Osteocyte (in vitro differentiated cells): ENCODE measurements at regions not wholly inside any gene's neighbourhood (a gene's known extent, or its start where the extent isn't known, plus 50 kb on each side); places are given as distances from the start of the nearest gene placed in this dataset.

Experiments used
- DNase-seq: peaks from one replicate; pipeline ENCODE4 v3.0.0; 2021; ENCODE audit warnings: mixed read lengths; ENCODE audit not compliant: unreplicated experiment; ENCODE audit errors: extremely low spot score
- H3K27ac Mint-ChIP-seq: one replicate; pipeline ENCODE4 v1.8.0; 2021; ENCODE audit warnings: mild to moderate bottlenecking, mixed read lengths; ENCODE audit not compliant: unreplicated experiment
- H3K27me3 Mint-ChIP-seq: one replicate; pipeline ENCODE4 v1.8.0; 2021; ENCODE audit warnings: mixed read lengths; ENCODE audit not compliant: unreplicated experiment
- H3K36me3 Mint-ChIP-seq: one replicate; pipeline ENCODE4 v1.8.0; 2021; ENCODE audit warnings: mixed read lengths; ENCODE audit not compliant: unreplicated experiment
- H3K4me1 Mint-ChIP-seq: one replicate; pipeline ENCODE4 v1.8.0; 2021; ENCODE audit warnings: mixed read lengths; ENCODE audit not compliant: unreplicated experiment
- H3K4me3 Mint-ChIP-seq: one replicate; pipeline ENCODE4 v1.8.0; 2021; ENCODE audit warnings: mild to moderate bottlenecking, moderate library complexity, mixed read lengths; ENCODE audit not compliant: unreplicated experiment
- H3K9me3 Mint-ChIP-seq: one replicate; pipeline ENCODE4 v1.8.0; 2021; ENCODE audit warnings: mixed read lengths; ENCODE audit not compliant: unreplicated experiment
- CTCF ChIP-seq: fragments of 200-600 bp; sonication (generic); IDR thresholded peaks from 2 replicates; pipeline ENCODE4 v1.5.0; 2021; ENCODE audit warnings: antibody characterized with exemption, mild to moderate bottlenecking, moderate library complexity

GRCh38 chr4:156335721-156336120 lies 382.1 kb upstream of the CTSO start:
- peaks cover 9% of the 10 kb centered on the region for H3K9me3 Mint-ChIP-seq
- H3K36me3 Mint-ChIP-seq = no peaks in the 10 kb centered on the region
- peaks cover 15% of the 10 kb centered on the region for H3K4me1 Mint-ChIP-seq
- no peak overlapping the region for H3K27ac Mint-ChIP-seq
- no peak for DNase-seq
- no peak for TF ChIP-seq CTCF
- H3K4me3 Mint-ChIP-seq = no peak overlapping the region
- H3K27me3 Mint-ChIP-seq = no peaks in the 10 kb centered on the region

- Mint-ChIP-seq H3K9me3 (no peaks in the 10 kb centered on the region), H3K36me3 (no peaks in the 10 kb centered on the region), H3K4me1 (peaks cover 5% of the 10 kb centered on the region), H3K4me3 (no peak overlapping the region), H3K27ac (no peak overlapping the region), H3K27me3 (no peaks in the 10 kb centered on the region)
- TF ChIP-seq CTCF = no peak
- no peak for DNase-seq
Measured at GRCh38 chr4:156330436-156331031, 376.9 kb upstream of the CTSO start.

- H3K4me3 Mint-ChIP-seq = no peak overlapping the region
- DNase-seq = no peak
- no peaks in the 10 kb centered on the region for H3K4me1 Mint-ChIP-seq
- H3K27me3 Mint-ChIP-seq = no peaks in the 10 kb centered on the region
- TF ChIP-seq CTCF = no peak
- H3K9me3 Mint-ChIP-seq = no peaks in the 10 kb centered on the region
- no peaks in the 10 kb centered on the region for H3K36me3 Mint-ChIP-seq
- no peak overlapping the region for H3K27ac Mint-ChIP-seq
Measured at GRCh38 chr4:156329779-156330178, 376.1 kb upstream of the CTSO start.

- Mint-ChIP-seq H3K9me3 (no peaks in the 10 kb centered on the region), H3K27me3 (no peaks in the 10 kb centered on the region), H3K4me1 (no peaks in the 10 kb centered on the region), H3K27ac (no peak overlapping the region), H3K36me3 (no peaks in the 10 kb centered on the region), H3K4me3 (no peak overlapping the region)
- TF ChIP-seq CTCF = no peak
- DNase-seq = no peak
Measured at GRCh38 chr4:156328882-156329281, 375.2 kb upstream of the CTSO start.

GRCh38 chr4:156326246-156326645 lies 372.6 kb upstream of the CTSO start:
- H3K36me3 Mint-ChIP-seq = no peaks in the 10 kb centered on the region
- H3K4me3 Mint-ChIP-seq = no peak overlapping the region
- DNase-seq = no peak
- TF ChIP-seq CTCF = no peak
- no peak overlapping the region for H3K27ac Mint-ChIP-seq
- H3K27me3 Mint-ChIP-seq = no peaks in the 10 kb centered on the region
- no peaks in the 10 kb centered on the region for H3K9me3 Mint-ChIP-seq
- peaks cover 13% of the 10 kb centered on the region for H3K4me1 Mint-ChIP-seq
